AG04449 (cell line): ENCODE measurements at regions not wholly inside any gene's neighbourhood (a gene's known extent, or its start where the extent isn't known, plus 50 kb on each side); places are given as distances from the start of the nearest gene placed in this dataset.

Source experiments
- CTCF ChIA-PET: fragments of 350-600 bp; formaldehyde crosslinking; extraction: SDS; loops from one replicate; lab custom pipeline; 2021; ENCODE audit warnings: antibody characterized with exemption; lab: Yijun Ruan, JAX
- POLR2A ChIA-PET: fragments of 400-600, 350-600 bp; formaldehyde crosslinking; extraction: SDS; loops from one replicate; lab custom pipeline; 2020; ENCODE audit warnings: antibody characterized with exemption, inconsistent platforms; lab: Yijun Ruan, JAX
- DNase-seq: peaks from one replicate; pipeline ENCODE4 v3.0.0-alpha.2; 2010; ENCODE audit warnings: low read depth, low spot score
- H3K4me3 ChIP-seq: 2 replicates; pipeline ENCODE4 v1.5.1; 2011; ENCODE audit warnings: low read depth, mild to moderate bottlenecking, control low read depth, low read length
- CTCF ChIP-seq: IDR thresholded peaks from one replicate; pipeline ENCODE4 v1.5.1; 2011; ENCODE audit warnings: mild to moderate bottlenecking, moderate library complexity, low read length, control low read depth, inconsistent platforms; ENCODE audit not compliant: insufficient read depth; ENCODE audit errors: missing control alignments

- H3K4me3 ChIP-seq = no peak overlapping the region
- no peak for TF ChIP-seq CTCF
- POLR2A ChIA-PET = no interaction called here
- CTCF ChIA-PET = no interaction called here
- no peak for DNase-seq
Observed at GRCh38 chr3:28835751-28836150, 445.1 kb upstream of the RBMS3 start.

- DNase-seq = no peak
- ChIA-PET CTCF (no interaction called here), POLR2A (no interaction called here)
- no peak overlapping the region for H3K4me3 ChIP-seq
- TF ChIP-seq CTCF = no peak
Observed at GRCh38 chr3:28836199-28836598, 444.7 kb upstream of the RBMS3 start.

- no peak for DNase-seq
- ChIA-PET POLR2A (no interaction called here), CTCF (no interaction called here)
- no peak for TF ChIP-seq CTCF
- no peak overlapping the region for H3K4me3 ChIP-seq
Observed at GRCh38 chr3:28840976-28841376, 439.9 kb upstream of the RBMS3 start.

- CTCF ChIA-PET = no interaction called here
- POLR2A ChIA-PET = no interaction called here
Observed at GRCh38 chr3:28841441-28841840, 439.4 kb upstream of the RBMS3 start.

GRCh38 chr3:28844298-28845005 is 436.4 kb upstream of the RBMS3 start:
- DNase-seq = no peak
- POLR2A ChIA-PET = no interaction called here
- CTCF ChIA-PET = no interaction called here
- H3K4me3 ChIP-seq = no peak overlapping the region
- no peak for TF ChIP-seq CTCF

More at GRCh38 chr3:28841441-28841840, 439.4 kb upstream of the RBMS3 start:
- no peak for DNase-seq
- H3K4me3 ChIP-seq = no peak overlapping the region
- no peak for TF ChIP-seq CTCF

- ChIA-PET POLR2A (no interaction called here), CTCF (no interaction called here)
- TF ChIP-seq CTCF = no peak
- no peak for DNase-seq
- no peak overlapping the region for H3K4me3 ChIP-seq
Observed at GRCh38 chr3:28845006-28845324, 435.9 kb upstream of the RBMS3 start.
